PC-9 (cell line): ENCODE measurements at regions not wholly inside any gene's neighbourhood (a gene's known extent, or its start where the extent isn't known, plus 50 kb on each side); places are given as distances from the start of the nearest gene placed in this dataset.
"Not testable (repeated sequence)": the region's sequence is repeated elsewhere in the genome, so short reads cannot be mapped to it uniquely, and the experiment has no call there.

Experiments used
- BruUV-seq: library from RNA; stranded (reverse); fragments of 400-500 nt; replicated peaks from 2 replicates; lab custom pipeline; 2021; lab: Mats Ljungman, UMichigan
- CTCF ChIA-PET: fragments of 300-600 bp; sonication (Branson Sonifier 250); formaldehyde crosslinking; loops from one replicate; lab custom pipeline; 2022; ENCODE audit warnings: antibody characterized with exemption; lab: Charles Lee
- POLR2A ChIA-PET: fragments of 300-600 bp; sonication (Branson Sonifier 250); formaldehyde crosslinking; loops from one replicate; lab custom pipeline; 2022; ENCODE audit warnings: antibody characterized with exemption; ENCODE audit not compliant: unreplicated experiment; lab: Charles Lee
- DNase-seq, 2 experiments: peaks; one replicate each; pipeline versions ENCODE4 v3.0.0 to v3.0.0-alpha.2; 2015 to 2022; ENCODE audit warnings: mixed read lengths in 1 of 2
- H2AFZ ChIP-seq: fragments of 200-600 bp; sonication (generic); 2 replicates; pipeline ENCODE4 v1.8.1; 2017; ENCODE audit warnings: antibody characterized with exemption
- H3F3A ChIP-seq: fragments of 200-600 bp; sonication (generic); 2 replicates; pipeline ENCODE4 v1.8.1; 2017; ENCODE audit warnings: antibody characterized with exemption, mild to moderate bottlenecking, low read depth; ENCODE audit not compliant: insufficient read depth
- H3K27ac ChIP-seq: fragments of 200-600 bp; sonication (generic); 2 replicates; pipeline ENCODE4 v1.6.1; 2016; ENCODE audit warnings: mixed run types
- H3K27me3 ChIP-seq: fragments of 200-600 bp; sonication (generic); 2 replicates; pipeline ENCODE4 v1.6.1; 2016; ENCODE audit warnings: low read depth, mixed run types; ENCODE audit not compliant: insufficient read depth
- H3K36me3 ChIP-seq: fragments of 200-600 bp; sonication (generic); 2 replicates; pipeline ENCODE4 v1.6.1; 2016; ENCODE audit warnings: low read depth, mixed run types
- H3K4me1 ChIP-seq: fragments of 200-600 bp; sonication (generic); replicated peaks from 2 replicates; pipeline ENCODE4 v1.6.1; 2016; ENCODE audit warnings: mixed run types; ENCODE audit not compliant: insufficient read depth
- H3K4me2 ChIP-seq: fragments of 200-600 bp; sonication (generic); 2 replicates; pipeline ENCODE4 v1.6.1; 2017; ENCODE audit warnings: mixed run types
- H3K4me3 ChIP-seq: fragments of 200-600 bp; sonication (generic); 2 replicates; pipeline ENCODE4 v1.6.1; 2016; ENCODE audit warnings: mixed run types
- H3K79me2 ChIP-seq: fragments of 200-600 bp; sonication (generic); 2 replicates; pipeline ENCODE4 v1.6.1; 2017; ENCODE audit warnings: low read depth, mixed run types
- H3K9me2 ChIP-seq: fragments of 200-600 bp; sonication (generic); 2 replicates; pipeline ENCODE4 v1.8.1; 2017; ENCODE audit warnings: mild to moderate bottlenecking; ENCODE audit not compliant: insufficient read depth
- H3K9me3 ChIP-seq: fragments of 200-600 bp; sonication (generic); 2 replicates; pipeline ENCODE4 v1.8.1; 2016; ENCODE audit warnings: low read depth; ENCODE audit not compliant: insufficient read depth
- H4K20me1 ChIP-seq: fragments of 200-600 bp; sonication (generic); 2 replicates; pipeline ENCODE4 v1.8.1; 2017; ENCODE audit not compliant: insufficient read depth
- EZH2 ChIP-seq: fragments of 200-600 bp; sonication (generic); IDR thresholded peaks from 2 replicates; pipeline ENCODE4 v1.8.0; 2017; ENCODE audit warnings: antibody characterized with exemption, low read depth
- intact Hi-C: fragments of 100-400 bp; cut with micrococcal nuclease; formaldehyde crosslinking; loops from one replicate; pipeline ENCODE4 v1.10.0; 2022; ENCODE audit not compliant: unreplicated experiment
- TF ChIP-seq, protein P1 (sequence below): fragments of 200-600 bp; sonication (generic); conservative IDR thresholded peaks from 2 replicates; pipeline ENCODE4 v1.6.1; 2017; ENCODE audit warnings: mixed run types, antibody characterized with exemption, mild to moderate bottlenecking, moderate library complexity

DNA sequence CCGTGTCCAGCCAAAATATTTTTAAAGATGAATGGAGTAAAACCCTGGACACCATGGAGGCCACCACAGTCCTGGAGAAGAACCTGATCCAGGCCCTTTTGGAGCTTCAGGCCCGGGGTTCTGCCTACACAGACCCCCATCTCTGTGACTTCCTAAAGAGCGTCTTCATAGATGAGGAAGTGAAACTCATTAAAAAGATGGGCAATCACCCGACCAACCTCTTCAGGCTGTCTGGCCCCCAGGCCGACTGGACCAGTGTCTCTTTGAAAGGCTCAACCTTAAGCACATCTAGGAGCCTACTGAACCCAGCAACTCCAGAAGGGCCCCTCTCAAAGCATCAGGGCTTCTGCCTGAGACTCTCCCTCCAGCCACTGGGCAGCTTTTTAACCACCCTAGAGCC is 107.9 kb upstream of the FAM174B start:
- no peak for DNase-seq
- intact Hi-C loops, result no loop called here
- no TSS peak for BruUV-seq
- Histone ChIP-seq H3K4me2 (no peak overlapping the region), H2AFZ (no peak overlapping the region), H3K27ac (no peak overlapping the region), H3K36me3 (no peaks in the 10 kb centered on the region), H3K27me3 (no peaks in the 10 kb centered on the region), H4K20me1 (no peaks in the 10 kb centered on the region), H3K4me1 (no peaks in the 10 kb centered on the region), H3K79me2 (no peaks in the 10 kb centered on the region), H3K9me3 (no peaks in the 10 kb centered on the region), H3F3A (no peaks in the 10 kb centered on the region), H3K4me3 (no peak overlapping the region), H3K9me2 (no peaks in the 10 kb centered on the region)
- ChIA-PET CTCF (no interaction called here), POLR2A (no interaction called here)
- TF ChIP-seq, protein P1, sequence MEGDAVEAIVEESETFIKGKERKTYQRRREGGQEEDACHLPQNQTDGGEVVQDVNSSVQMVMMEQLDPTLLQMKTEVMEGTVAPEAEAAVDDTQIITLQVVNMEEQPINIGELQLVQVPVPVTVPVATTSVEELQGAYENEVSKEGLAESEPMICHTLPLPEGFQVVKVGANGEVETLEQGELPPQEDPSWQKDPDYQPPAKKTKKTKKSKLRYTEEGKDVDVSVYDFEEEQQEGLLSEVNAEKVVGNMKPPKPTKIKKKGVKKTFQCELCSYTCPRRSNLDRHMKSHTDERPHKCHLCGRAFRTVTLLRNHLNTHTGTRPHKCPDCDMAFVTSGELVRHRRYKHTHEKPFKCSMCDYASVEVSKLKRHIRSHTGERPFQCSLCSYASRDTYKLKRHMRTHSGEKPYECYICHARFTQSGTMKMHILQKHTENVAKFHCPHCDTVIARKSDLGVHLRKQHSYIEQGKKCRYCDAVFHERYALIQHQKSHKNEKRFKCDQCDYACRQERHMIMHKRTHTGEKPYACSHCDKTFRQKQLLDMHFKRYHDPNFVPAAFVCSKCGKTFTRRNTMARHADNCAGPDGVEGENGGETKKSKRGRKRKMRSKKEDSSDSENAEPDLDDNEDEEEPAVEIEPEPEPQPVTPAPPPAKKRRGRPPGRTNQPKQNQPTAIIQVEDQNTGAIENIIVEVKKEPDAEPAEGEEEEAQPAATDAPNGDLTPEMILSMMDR, result no peak
- no peak for TF ChIP-seq EZH2

DNA sequence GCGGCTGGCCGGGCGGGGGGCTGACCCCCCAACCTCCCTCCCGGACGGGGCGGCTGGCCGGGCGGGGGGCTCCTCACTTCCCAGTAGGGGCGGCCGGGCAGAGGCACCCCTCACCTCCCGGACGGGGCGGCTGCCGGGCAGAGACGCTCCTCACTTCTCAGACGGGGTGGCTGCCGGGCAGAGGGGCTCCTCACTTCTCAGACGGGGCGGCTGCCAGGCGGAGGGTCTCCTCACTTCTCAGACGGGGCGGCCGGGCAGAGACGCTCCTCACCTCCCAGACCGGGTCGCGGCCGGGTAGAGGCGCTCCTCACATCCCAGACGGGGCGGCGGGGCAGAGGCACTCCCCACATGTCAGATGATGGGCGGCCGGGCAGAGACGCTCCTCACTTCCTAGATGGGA is 112.6 kb upstream of the FAM174B start:
- H3F3A ChIP-seq, CTCF ChIA-PET, H2AFZ ChIP-seq: not testable (repeated sequence)

DNA sequence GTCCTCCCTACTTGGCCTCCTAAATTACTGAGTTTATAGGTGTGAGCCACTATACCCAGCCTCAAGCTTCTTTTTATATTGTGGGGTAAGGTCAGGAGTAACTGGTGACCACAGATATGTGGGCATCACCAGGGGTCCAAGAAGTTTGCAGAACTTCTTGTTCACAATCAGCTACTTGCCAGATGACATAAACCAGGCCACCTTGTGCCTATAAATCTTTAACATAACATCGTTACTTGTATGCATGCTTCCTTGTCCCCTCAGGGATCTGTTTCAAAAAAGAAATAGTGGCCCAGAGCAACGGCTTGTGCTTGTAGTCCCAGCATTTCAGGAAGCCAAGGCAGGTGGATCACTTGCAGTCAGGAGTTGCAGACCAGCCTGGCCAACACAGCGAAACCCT is 115.1 kb upstream of the FAM174B start:
- H3K27ac ChIP-seq, result no peak overlapping the region
- intact Hi-C loops, result no loop called here
- no peaks in the 10 kb centered on the region for H3K4me1 ChIP-seq
- H3K36me3 ChIP-seq, result no peaks in the 10 kb centered on the region
- DNase-seq, result no peak
- H4K20me1 ChIP-seq, result no peaks in the 10 kb centered on the region
- no peak overlapping the region for H2AFZ ChIP-seq
- H3K79me2 ChIP-seq, result no peaks in the 10 kb centered on the region
- no TSS peak for BruUV-seq
- no peak overlapping the region for H3K4me2 ChIP-seq
- CTCF ChIA-PET, result no interaction called here
- no peaks in the 10 kb centered on the region for H3K9me2 ChIP-seq
- no peak for TF ChIP-seq EZH2
- TF ChIP-seq, protein P1, result no peak
- no peaks in the 10 kb centered on the region for H3K9me3 ChIP-seq
- no peak overlapping the region for H3K4me3 ChIP-seq
- POLR2A ChIA-PET, result no interaction called here
- no peaks in the 10 kb centered on the region for H3F3A ChIP-seq
- H3K27me3 ChIP-seq, result no peaks in the 10 kb centered on the region

More for the DNA sequence above, 112.6 kb upstream of the FAM174B start:
- H3K9me3 ChIP-seq, H3K4me3 ChIP-seq, H3K36me3 ChIP-seq, H3K27ac ChIP-seq, POLR2A ChIA-PET, H3K4me2 ChIP-seq, H3K9me2 ChIP-seq, intact Hi-C loops, H3K79me2 ChIP-seq, H3K4me1 ChIP-seq, BruUV-seq, H3K27me3 ChIP-seq, DNase-seq, H4K20me1 ChIP-seq: not testable (repeated sequence)

DNA sequence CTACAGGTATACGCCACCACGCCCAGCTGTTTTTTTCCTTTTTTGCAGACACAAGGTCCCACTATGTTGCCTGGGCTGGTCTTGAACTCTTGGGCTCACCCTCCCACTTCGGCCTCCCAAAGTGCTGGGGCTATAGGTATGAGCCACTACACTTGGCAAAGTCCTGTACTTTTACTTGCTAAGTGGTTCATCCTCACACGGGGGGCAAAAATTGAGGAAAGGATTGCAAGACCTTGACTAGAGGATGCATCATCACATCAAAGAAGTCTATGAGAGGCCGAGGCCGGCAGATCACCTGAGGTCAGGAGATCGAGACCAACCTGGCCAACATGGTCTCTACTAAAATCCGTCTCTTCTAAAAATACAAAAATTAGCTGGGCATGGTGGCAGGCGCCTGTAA is 116.5 kb upstream of the FAM174B start:
- Histone ChIP-seq H3K4me1 (no peaks in the 10 kb centered on the region), H3K9me3 (no peaks in the 10 kb centered on the region), H3F3A (no peaks in the 10 kb centered on the region), H2AFZ (no peak overlapping the region), H3K79me2 (no peaks in the 10 kb centered on the region), H3K27ac (no peak overlapping the region), H3K27me3 (no peaks in the 10 kb centered on the region), H3K4me2 (no peak overlapping the region), H3K36me3 (no peaks in the 10 kb centered on the region), H3K9me2 (no peaks in the 10 kb centered on the region), H4K20me1 (no peaks in the 10 kb centered on the region), H3K4me3 (no peak overlapping the region)
- DNase-seq, result no peak
- CTCF ChIA-PET, result no interaction called here
- BruUV-seq, result no TSS peak
- POLR2A ChIA-PET, result no interaction called here
- intact Hi-C loops, result no loop called here
- TF ChIP-seq, protein P1, result no peak
- no peak for TF ChIP-seq EZH2
